ENCODE measurements at regions not wholly inside any gene's neighbourhood (a gene's known extent, or its start where the extent isn't known, plus 50 kb on each side); places are given as distances from the start of the nearest gene placed in this dataset.

DNA sequence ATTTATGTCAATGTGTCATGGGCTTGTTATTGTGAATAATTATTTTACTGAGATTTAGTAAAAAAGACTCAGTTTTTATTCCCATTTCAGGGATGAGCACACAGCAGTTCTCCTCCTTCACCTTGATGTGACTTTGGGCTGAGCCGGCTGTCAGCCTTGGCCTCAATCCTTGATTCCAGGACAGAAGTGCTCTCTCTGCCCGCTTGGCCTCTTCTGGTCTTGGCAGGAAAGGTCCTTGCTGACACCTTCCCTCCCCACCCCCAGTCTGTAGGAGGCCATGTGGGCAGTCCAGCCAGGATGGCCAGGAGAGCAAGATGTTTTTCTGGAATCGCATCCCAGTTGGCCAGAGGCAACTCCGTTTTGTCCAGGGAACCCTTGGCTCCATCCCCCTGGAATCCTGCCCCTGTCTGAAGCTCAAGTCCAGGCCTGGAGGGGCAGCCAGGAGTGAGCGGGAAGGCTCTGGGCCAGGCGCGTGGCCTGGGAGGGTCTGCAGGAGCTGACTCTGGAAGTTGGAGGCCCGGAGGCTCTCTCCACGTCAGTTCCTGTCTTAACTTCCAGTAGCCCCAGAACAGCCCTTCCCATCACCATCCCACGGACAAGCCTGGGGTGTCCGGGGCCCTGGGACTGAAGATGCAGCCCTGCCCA, 100.9 kb downstream of the PDGFA start:
- TF ChIP-seq, protein P1, sequence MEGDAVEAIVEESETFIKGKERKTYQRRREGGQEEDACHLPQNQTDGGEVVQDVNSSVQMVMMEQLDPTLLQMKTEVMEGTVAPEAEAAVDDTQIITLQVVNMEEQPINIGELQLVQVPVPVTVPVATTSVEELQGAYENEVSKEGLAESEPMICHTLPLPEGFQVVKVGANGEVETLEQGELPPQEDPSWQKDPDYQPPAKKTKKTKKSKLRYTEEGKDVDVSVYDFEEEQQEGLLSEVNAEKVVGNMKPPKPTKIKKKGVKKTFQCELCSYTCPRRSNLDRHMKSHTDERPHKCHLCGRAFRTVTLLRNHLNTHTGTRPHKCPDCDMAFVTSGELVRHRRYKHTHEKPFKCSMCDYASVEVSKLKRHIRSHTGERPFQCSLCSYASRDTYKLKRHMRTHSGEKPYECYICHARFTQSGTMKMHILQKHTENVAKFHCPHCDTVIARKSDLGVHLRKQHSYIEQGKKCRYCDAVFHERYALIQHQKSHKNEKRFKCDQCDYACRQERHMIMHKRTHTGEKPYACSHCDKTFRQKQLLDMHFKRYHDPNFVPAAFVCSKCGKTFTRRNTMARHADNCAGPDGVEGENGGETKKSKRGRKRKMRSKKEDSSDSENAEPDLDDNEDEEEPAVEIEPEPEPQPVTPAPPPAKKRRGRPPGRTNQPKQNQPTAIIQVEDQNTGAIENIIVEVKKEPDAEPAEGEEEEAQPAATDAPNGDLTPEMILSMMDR (IDR thresholded peaks at IDR 0.05; ENCODE audit: poor library complexity): no peak
- TF ChIP-seq EZH2 (IDR thresholded peaks at IDR 0.05; ENCODE audit: borderline replicate concordance) (no peak), EZH2phosphoT487 (IDR thresholded peaks at IDR 0.05; ENCODE audit: low read depth, severe bottlenecking, unreplicated experiment) (no peak)

All from hepatocyte (in vitro differentiated cells).